Daoy (cell line): ENCODE measurements at regions not wholly inside any gene's neighbourhood (a gene's known extent, or its start where the extent isn't known, plus 50 kb on each side); places are given as distances from the start of the nearest gene placed in this dataset.
A peak's percentile ranks its signal among the peaks of the same experiment; 100 is the strongest.

Experiments
- DNase-seq: peaks from one replicate; pipeline ENCODE4 v3.0.0-alpha.2; 2015; ENCODE audit warnings: low read depth

DNA sequence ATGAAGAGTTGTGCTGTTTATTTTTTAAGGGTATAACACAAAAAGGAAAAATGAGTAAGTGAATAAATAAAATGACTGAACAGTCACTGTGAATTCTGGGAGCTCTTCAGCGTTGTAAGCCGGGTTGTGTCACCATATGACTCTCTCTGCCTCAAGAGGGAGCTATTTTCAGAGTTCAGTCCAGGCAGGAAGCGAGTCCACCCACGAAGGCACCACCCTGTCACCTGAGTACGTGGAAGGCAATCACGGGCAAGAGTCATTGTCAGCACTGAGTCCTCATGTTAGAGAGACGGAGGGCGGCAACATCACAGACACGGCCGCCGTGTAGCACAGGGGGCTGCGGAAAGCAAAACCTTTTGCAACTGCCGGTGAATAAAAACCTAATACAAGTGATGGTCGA, 227.6 kb downstream of the UTP18 start:
- peak; percentile 5 for DNase-seq

- no peak for DNase-seq
These were observed 231.1 kb downstream of the UTP18 start for GRCh38 chr17:51491416-51491815.

- no peak for DNase-seq
These were observed 232.9 kb downstream of the UTP18 start for GRCh38 chr17:51493206-51493605.

DNA sequence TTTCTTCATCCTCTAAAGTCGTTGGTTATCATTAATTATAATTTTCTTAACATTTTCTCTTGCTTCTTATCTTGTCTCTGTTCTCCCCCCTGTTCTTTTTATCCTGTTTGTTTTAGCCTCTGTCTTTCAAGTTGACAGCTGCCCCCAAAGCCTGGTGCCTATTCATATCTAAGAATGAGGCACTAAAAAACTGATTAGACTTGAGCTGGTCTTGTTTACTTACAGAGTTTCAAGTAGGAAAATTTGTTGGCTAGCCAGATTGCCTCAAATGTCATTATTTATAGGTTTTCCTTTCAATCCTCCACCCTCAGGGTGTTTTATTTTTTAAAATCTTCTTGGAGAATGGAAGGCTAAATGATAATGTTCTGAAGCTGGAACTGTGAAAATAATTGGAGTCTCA, 236.0 kb downstream of the UTP18 start:
- DNase-seq = no peak

DNA sequence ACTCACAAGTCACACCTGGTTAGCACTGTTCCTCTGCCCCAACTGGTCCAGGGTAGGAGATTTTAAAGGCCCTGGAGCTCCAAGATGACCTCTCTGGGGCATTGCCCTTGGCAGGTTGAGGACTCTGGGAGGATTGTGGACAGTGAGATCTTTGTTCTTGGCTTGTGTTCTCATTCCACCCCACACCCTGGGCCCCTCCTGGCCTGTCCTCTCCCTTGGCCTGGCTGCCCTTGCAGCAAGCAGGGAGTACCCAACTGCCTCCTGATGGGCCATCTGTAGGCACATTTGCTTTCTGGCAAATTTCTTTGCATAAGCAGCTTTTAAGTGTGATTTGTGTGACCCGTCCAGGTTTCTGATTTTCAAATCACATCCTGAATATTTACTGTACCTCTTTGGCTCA, 239.6 kb downstream of the UTP18 start:
- no peak for DNase-seq

GRCh38 chr17:51500454-51500853, 240.1 kb downstream of the UTP18 start:
- no peak for DNase-seq

DNA sequence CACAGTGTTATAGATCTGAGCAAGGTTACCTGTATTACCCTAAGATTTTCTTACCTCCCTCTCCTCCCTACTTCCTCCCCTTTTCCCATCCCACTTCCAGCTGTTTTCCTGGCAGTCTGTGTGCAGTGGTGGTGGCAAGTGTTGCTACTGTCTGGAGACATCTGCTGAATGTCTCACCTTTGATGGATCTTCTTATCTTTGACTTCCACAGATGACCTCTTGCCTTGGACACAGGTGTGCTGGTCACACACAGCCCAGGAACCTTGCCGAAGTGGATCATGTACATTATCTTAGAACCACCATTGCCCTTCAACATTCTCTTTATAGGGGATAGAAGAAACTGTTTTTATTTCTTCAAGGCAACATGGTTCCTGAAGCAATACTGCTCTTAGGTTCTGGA, 245.1 kb downstream of the UTP18 start:
- DNase-seq = no peak

DNA sequence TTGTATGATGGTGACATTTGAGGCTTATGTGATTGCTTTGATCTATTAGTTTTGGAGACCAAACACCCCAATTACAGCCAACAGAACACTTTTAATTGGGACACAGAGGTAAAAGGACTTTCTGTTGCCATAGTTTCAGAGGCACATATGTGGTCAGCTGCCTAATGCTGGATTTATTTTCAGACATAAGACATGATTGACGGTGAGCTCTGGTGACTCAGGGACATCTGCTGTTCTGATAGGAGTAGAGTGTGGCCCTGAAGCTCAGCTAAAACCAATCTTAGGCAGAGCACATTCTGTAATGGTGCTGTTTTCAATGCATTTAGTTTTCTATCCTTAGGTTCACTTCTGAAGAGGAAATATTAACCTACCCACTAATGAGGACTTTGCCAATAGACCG, 247.1 kb downstream of the UTP18 start:
- DNase-seq = no peak

DNA sequence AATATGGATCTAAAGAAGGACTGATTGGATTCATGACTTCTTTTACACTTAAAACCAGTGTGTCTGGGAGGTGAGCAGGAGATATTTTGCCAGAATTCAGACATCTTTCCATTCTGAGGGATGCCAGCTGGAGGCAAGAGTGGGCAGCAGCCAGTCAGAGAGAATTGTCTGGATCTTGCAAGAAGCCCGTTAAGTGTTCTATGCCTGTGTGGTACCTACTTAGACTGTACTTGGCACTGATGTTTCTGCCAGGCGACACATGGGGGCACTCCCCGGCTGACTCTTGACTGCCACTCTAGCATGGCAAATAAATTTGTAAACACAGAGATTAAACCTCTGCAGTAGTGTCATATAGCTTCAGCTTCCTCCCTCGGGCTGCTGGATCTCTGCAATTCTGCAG, 247.7 kb downstream of the UTP18 start:
- no peak for DNase-seq

DNA sequence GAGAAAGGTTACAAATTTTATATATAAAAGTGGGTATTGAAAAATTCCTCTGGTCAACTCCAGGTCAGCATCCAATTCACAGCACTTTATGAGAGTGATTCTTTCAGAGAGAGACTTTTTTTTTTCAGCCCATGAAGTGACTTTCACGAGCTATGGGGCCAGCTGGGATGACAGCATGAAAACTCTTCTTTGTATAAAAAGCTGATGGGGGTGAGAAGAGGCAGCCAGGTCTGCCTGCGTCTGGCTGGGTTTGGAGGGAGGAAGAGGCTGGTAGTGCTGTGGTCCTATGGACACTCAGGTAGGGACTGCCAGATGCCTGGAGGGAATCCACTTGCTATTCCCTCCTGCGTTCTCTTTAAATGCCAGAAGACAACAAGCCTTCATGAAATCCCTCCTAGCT, 250.6 kb downstream of the UTP18 start:
- no peak for DNase-seq

DNA sequence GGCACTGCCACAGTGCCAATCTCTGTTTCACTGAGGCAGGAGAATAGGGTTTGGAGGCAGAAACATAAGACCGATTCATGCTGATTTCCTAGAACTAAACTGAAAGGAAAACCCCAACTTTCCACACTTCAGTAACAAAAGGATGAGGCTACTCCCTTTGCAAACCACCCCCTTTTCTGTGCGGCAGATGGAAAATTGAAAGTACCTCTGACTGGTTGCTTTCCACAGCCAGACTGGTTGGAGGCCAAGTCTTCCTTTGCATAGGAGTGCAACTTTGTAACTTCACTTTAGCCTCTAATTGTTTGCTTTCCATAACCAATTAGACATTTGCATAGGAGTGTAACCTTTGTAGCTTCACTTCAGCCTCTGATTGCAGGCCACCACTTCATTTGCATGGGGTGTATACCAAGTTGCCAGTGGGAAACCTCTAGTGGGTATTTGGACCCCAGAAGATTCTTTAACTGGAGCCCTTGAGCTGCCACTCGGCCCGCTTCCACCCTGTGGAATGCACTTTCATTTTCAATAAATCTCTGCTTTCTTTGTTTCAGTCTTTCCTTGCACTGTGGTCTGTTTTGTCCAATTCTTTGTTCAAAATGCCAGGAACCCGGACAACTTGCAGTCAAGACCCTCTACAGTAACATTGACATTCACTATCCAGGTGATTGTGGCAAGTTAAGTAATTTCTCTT, 252.0 kb downstream of the UTP18 start:
- DNase-seq = no peak

DNA sequence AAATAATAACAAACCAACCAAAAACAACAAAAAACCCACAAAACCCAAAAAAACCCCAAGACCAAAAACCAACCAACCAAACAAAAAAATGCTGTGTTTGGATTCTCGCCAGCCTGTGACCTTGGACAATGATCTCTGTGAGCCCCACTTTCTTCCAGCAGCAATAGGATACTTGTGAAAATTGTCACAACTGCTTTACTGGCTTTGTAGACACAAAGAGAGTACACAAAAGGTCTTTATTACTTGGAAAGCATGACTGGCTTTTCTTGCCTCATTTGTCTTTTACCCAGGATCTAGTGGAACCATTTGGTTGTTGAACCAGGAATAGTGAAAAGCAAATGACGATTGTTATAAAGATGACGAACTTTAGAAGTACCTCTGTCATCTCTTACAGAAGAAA, 256.6 kb downstream of the UTP18 start:
- DNase-seq = no peak

DNA sequence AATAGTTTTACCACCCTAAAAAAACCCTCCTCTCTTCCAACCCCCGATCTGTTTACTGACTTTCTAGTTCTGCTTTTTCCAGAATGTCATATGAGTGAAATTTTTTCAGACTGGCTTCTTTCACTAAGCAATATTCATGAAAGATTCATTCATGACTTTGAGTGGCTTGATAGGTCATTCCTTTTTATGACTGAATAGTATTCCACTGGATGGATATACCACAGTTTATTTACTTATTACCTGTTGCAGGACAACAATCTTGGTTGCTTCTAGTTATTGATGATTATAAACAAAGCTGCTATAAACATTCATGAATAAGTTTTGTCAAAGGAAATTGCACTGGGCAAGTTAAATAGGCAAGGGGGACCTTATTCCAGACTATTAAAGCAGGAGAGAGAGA, 264.2 kb downstream of the UTP18 start:
- DNase-seq = no peak

GRCh38 chr17:51526507-51526906, 266.2 kb downstream of the UTP18 start:
- no peak for DNase-seq

- no peak for DNase-seq
These were observed 267.1 kb downstream of the UTP18 start for GRCh38 chr17:51527225-51527982.

GRCh38 chr17:51528111-51528510, 267.8 kb downstream of the UTP18 start:
- no peak for DNase-seq

DNA sequence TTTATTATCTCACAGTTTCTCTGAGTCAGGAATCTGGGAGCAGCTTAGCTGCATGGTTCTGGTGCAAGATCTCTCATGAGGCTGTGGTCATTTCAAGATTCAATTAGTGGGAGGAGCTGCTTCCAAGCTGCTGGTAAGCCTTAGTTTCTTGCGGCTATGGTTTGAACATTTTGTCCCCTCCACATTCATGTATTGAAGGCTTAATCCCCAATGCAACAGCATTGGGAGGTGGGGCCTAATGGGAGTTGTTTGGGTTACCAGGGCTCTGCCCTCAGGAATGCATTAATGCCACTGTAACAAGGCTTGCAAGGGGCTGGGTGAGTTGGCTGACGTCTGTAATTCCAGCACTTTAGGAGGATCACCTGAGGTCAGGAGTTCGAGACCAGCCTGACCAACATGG, 272.9 kb downstream of the UTP18 start:
- DNase-seq = no peak

DNA sequence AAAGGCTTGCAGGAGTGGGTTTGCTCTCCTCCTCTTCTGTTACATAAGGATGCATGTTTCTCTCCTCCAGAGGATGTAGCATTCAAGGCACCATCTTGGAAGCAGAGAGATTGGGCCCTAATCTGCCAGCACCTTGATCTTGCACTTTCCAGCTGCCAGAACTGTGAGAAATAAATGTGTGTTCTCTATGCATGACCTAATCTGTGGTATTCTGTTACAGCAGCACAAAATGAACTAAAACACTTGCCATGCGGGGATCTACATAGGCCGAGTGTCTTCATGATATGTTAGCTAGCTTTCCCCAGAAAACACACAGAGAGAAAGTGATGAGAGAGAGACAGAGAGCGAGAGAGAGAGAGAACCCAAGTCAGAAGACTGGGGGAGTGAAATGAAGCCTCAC, 273.5 kb downstream of the UTP18 start:
- DNase-seq = no peak

DNA sequence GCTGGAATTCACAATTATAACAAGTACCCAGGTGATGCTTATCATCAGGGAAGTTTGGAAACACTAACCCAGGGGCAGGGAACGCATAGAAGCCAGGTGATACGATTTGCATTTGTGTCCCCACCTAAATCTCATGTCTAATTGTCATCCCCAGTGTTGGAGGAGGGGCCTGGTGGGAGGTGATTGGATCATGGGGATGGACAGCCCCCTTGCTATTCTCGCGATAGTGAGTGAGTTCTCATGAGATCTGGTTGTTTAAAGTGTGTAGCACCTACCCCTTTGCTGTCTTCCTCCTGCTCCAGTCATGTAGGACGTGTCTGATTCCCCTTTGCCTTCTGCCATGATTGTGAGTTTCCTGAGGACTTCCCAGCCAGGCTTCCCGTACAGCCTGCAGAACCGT, 276.3 kb downstream of the UTP18 start:
- DNase-seq = no peak

- DNase-seq = no peak
These were observed 277.7 kb downstream of the UTP18 start for GRCh38 chr17:51537996-51538550.

DNA sequence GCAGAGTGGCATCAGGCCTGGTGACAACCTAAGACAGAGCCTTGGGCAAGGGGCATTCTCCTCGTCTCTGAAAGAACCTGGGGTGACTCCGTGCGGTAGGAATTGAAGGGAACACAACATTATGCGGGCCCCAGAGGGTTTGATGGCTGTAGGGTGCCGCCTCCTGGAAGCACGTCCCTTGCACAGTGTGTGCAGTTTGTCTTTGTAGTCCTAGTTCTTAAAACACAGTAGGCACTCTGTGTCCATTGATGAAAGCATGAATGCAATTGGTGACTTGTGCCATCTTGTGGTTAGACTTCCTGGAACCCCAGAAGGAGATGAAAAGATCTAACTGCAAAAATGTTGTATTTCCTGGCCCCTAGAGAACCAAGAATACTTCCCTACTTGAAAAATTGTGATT, 279.8 kb downstream of the UTP18 start:
- no peak for DNase-seq

- no peak for DNase-seq
These were observed 280.9 kb downstream of the UTP18 start for GRCh38 chr17:51541215-51541614.

GRCh38 chr17:51546114-51546513, 285.8 kb downstream of the UTP18 start:
- DNase-seq = no peak
